ENCODE measurements at regions not wholly inside any gene's neighbourhood (a gene's known extent, or its start where the extent isn't known, plus 50 kb on each side); places are given as distances from the start of the nearest gene placed in this dataset.

GRCh38 chr3:161893972-161894371 is 397.4 kb downstream of the OTOL1 start:
- Mint-ChIP-seq H3K9me3 (peaks cover 15 to 17% of the 10 kb centered on the region in 2 experiments), H3K4me1 (peaks cover 0 to 4% of the 10 kb centered on the region in 2 experiments; a peak in 2 of 4 replicates), H3K4me3 (no peak overlapping the region), H3K27ac (no peak overlapping the region), H3K27me3 (ENCODE audit: low read depth) (no peaks in the 10 kb centered on the region), H3K36me3 (ENCODE audit: insufficient read depth in 1 of 3, low read depth in 3 of 3) (peaks cover 8 to 19% (median 8%) of the 10 kb centered on the region in 3 experiments; a peak in 5 of 7 replicates)
- no peaks in the 10 kb centered on the region for H3K79me2 ChIP-seq (ENCODE audit: insufficient read depth, low read length)
- no peak overlapping the region for H3K23ac ChIP-seq (ENCODE audit: insufficient read length, low read depth, low read length)
- no peak overlapping the region for H3K4ac ChIP-seq (ENCODE audit: low read depth, low read length)
- H3K56ac ChIP-seq (ENCODE audit: insufficient read length, low read depth, low read length), result no peak overlapping the region
- no CpG with 5 or more reads among the region's 1 CpG for WGBS (ENCODE audit: extremely low coverage, insufficient read length, low lambda C conversion rate)
- no peak for DNase-seq
- no peaks in the 10 kb centered on the region for H3K23me2 ChIP-seq (ENCODE audit: insufficient read length, low read depth, low read length, poor library complexity, severe bottlenecking)
- no peak overlapping the region for H2BK20ac ChIP-seq (ENCODE audit: low read depth, low read length, poor library complexity, severe bottlenecking)
- H2BK15ac ChIP-seq (ENCODE audit: low read depth, low read length), result no peak overlapping the region
- no peak overlapping the region for H4K8ac ChIP-seq (replicated peaks; ENCODE audit: insufficient read length, low read depth, low read length)
- no peak overlapping the region for H3T11ph ChIP-seq (ENCODE audit: low read length)
- H4K91ac ChIP-seq (ENCODE audit: insufficient read length, low read depth, low read length), result no peak overlapping the region
- no peak overlapping the region for H3K4me2 ChIP-seq (ENCODE audit: insufficient read depth, insufficient read length, low read length)
- H2BK5ac ChIP-seq (ENCODE audit: insufficient read length, low read length), result no peak overlapping the region
- no peak overlapping the region for H2BK120ac ChIP-seq (ENCODE audit: low read depth, low read length, poor library complexity, severe bottlenecking)
- H3K9ac ChIP-seq (ENCODE audit: extremely low read depth, insufficient read length, low read length), result no peak overlapping the region
- H2AFZ ChIP-seq (ENCODE audit: low read length), result no peak overlapping the region
- H3K27ac ChIP-seq (ENCODE audit: insufficient read length, low read depth, low read length), result no peak overlapping the region
- H4K20me1 ChIP-seq (ENCODE audit: control insufficient read depth, insufficient read depth, insufficient read length), result no peaks in the 10 kb centered on the region
- no peaks in the 10 kb centered on the region for H3K27me3 ChIP-seq (ENCODE audit: insufficient read depth, low read length)
- no peaks in the 10 kb centered on the region for H3K9me3 ChIP-seq (ENCODE audit: control insufficient read depth, low read depth, low read length)
- H2BK12ac ChIP-seq (ENCODE audit: insufficient read length, low read depth, low read length), result no peak overlapping the region
- H2AK5ac ChIP-seq (ENCODE audit: insufficient read length, low read length), result no peak overlapping the region
- no peak overlapping the region for H3K18ac ChIP-seq (ENCODE audit: insufficient read length, low read depth, low read length)
- TF ChIP-seq CTCF (conservative IDR thresholded peaks at IDR 0.05), result no peak
- H3K79me1 ChIP-seq (ENCODE audit: insufficient read depth, low read depth, low read length, poor library complexity, severe bottlenecking), result no peaks in the 10 kb centered on the region
- H3K14ac ChIP-seq (ENCODE audit: insufficient read depth, low read length), result no peak overlapping the region
- H4K5ac ChIP-seq (ENCODE audit: insufficient read length, low read depth, low read length), result no peak overlapping the region
- no peaks in the 10 kb centered on the region for H3K4me1 ChIP-seq (ENCODE audit: insufficient read depth, low read length)

All from H9 (cell line).